Coronary artery (tissue), 2 donors: ENCODE measurements at regions not wholly inside any gene's neighbourhood (a gene's known extent, or its start where the extent isn't known, plus 50 kb on each side); places are given as distances from the start of the nearest gene placed in this dataset.

Experiments used
- DNase-seq: peaks from one replicate; pipeline ENCODE4 v3.0.0-alpha.2; 2017; ENCODE audit warnings: low spot score
- H3K27ac ChIP-seq, 2 donors: fragments of 200-600 bp; sonication (generic); one replicate each; pipeline ENCODE4 v1.5.1; 2016 to 2019
- H3K4me3 ChIP-seq: fragments of 200-600 bp; sonication (generic); 2 replicates; pipeline ENCODE4 v1.5.1; 2016; ENCODE audit warnings: mild to moderate bottlenecking, moderate library complexity
- TF ChIP-seq, protein P1 (sequence below): fragments of 200-600 bp; sonication (generic); IDR thresholded peaks from one replicate; pipeline ENCODE4 v1.5.1; 2019; ENCODE audit warnings: antibody characterized with exemption

- TF ChIP-seq, protein P1, sequence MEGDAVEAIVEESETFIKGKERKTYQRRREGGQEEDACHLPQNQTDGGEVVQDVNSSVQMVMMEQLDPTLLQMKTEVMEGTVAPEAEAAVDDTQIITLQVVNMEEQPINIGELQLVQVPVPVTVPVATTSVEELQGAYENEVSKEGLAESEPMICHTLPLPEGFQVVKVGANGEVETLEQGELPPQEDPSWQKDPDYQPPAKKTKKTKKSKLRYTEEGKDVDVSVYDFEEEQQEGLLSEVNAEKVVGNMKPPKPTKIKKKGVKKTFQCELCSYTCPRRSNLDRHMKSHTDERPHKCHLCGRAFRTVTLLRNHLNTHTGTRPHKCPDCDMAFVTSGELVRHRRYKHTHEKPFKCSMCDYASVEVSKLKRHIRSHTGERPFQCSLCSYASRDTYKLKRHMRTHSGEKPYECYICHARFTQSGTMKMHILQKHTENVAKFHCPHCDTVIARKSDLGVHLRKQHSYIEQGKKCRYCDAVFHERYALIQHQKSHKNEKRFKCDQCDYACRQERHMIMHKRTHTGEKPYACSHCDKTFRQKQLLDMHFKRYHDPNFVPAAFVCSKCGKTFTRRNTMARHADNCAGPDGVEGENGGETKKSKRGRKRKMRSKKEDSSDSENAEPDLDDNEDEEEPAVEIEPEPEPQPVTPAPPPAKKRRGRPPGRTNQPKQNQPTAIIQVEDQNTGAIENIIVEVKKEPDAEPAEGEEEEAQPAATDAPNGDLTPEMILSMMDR, result no peak
- no peak for DNase-seq
- Histone ChIP-seq H3K27ac (no peak overlapping the region), H3K4me3 (no peak overlapping the region)
Measured at GRCh38 chr5:7075470-7075869, 320.5 kb upstream of the ADCY2 start.

GRCh38 chr5:7078101-7078500 lies 317.8 kb upstream of the ADCY2 start:
- H3K4me3 ChIP-seq, result no peak overlapping the region
- no peak overlapping the region for H3K27ac ChIP-seq

GRCh38 chr5:7078901-7079300 lies 317.0 kb upstream of the ADCY2 start:
- TF ChIP-seq, protein P1, result no peak
- no peak for DNase-seq
- no peak overlapping the region for H3K4me3 ChIP-seq
- no peak overlapping the region for H3K27ac ChIP-seq

More at GRCh38 chr5:7078101-7078500, 317.8 kb upstream of the ADCY2 start:
- no peak for DNase-seq
- TF ChIP-seq, protein P1, result no peak

DNA sequence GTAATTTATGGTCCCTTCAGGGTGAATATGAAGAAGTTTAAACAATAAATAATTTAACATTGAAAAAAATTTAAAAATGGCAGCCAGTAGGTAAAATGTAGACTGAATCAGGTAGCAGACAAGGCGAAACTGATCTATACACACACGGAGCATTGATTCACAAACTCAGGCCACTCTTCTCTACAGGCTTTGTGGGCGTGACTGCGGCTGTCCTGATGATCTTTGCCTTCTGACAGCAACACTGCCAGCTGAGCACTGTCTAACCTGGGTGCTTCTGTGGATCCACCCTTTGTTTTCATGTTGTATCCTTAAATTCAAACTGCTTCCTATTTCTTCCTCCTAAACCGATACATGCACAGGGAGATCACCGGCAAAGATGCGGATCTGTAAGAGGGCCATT lies 315.4 kb upstream of the ADCY2 start:
- Histone ChIP-seq H3K4me3 (no peak overlapping the region), H3K27ac (no peak overlapping the region)
- DNase-seq, result no peak
- TF ChIP-seq, protein P1, result no peak

DNA sequence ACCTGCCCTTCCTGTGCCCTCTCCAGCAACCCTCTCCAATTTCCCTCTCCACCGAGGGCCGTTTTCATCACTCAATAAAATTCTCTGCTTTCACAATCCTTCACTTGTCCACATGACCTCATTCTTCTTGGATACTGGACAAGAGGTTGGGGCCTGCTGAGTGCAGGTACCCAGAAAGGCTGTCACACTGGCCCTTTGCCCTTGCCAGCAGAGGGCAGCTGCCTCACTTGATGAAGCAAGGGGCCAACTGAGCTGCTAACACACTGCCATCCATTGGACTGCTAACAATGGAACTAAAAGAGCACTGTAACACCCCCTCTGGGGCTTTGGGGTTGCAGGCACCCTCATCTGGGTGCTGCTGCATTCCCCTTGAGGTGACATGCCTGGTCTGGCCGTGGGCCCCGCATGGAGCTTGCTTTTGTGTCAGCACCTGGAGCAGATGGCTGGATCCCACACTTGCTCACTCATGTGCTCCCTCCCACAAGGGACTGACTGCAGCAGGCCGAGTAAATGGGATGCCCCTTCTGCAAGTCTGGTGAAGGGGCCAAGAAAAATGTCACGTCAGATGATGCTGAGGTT lies 308.1 kb upstream of the ADCY2 start:
- TF ChIP-seq, protein P1, result no peak
- no peak for DNase-seq

GRCh38 chr5:7088849-7089248 lies 307.1 kb upstream of the ADCY2 start:
- no peak for DNase-seq
- Histone ChIP-seq H3K4me3 (no peak overlapping the region), H3K27ac (no peak overlapping the region)
- TF ChIP-seq, protein P1, result no peak

More for the DNA sequence above, 308.1 kb upstream of the ADCY2 start:
- Histone ChIP-seq H3K27ac (no peak overlapping the region), H3K4me3 (no peak overlapping the region)

GRCh38 chr5:7094626-7095025 lies 301.3 kb upstream of the ADCY2 start:
- TF ChIP-seq, protein P1, result no peak
- DNase-seq, result no peak
- Histone ChIP-seq H3K27ac (no peak overlapping the region), H3K4me3 (no peak overlapping the region)
